CD14-positive monocyte (primary cell): ENCODE measurements at regions not wholly inside any gene's neighbourhood (a gene's known extent, or its start where the extent isn't known, plus 50 kb on each side); places are given as distances from the start of the nearest gene placed in this dataset.

Experiments
- DNase-seq, 3 donors: peaks; one replicate each; pipeline ENCODE4 v3.0.0-alpha.2; 2011 to 2022
- H2AFZ ChIP-seq: 2 replicates; pipeline ENCODE4 v1.6.0; 2012; ENCODE audit warnings: mild to moderate bottlenecking, low read depth, low read length, inconsistent platforms; ENCODE audit not compliant: insufficient read depth, poor library complexity, severe bottlenecking
- H3K27ac ChIP-seq, 2 donors: 1 replicate in 1 of 2; 2 replicates in 1 of 2; pipeline ENCODE4 v1.5.1; 2012 to 2013; ENCODE audit warnings: low read length in 2 of 2, control low read depth in 1 of 2, inconsistent platforms in 1 of 2, low read depth in 1 of 2, mild to moderate bottlenecking in 1 of 2
- H3K27me3 ChIP-seq, 2 donors: one replicate each; pipeline versions ENCODE4 v1.6.0 to v1.6.1; 2011 to 2013; ENCODE audit warnings: low read length in 2 of 2; ENCODE audit not compliant: control insufficient read depth in 2 of 2, insufficient read depth in 2 of 2
- H3K36me3 ChIP-seq, 2 donors: replicated peaks in 1 of 2; 1 replicate in 1 of 2; 2 replicates in 1 of 2; pipeline versions ENCODE4 v1.5.1 to v1.6.1; 2012 to 2013; ENCODE audit warnings: low read length in 2 of 2, control low read depth in 1 of 2, inconsistent platforms in 1 of 2, mild to moderate bottlenecking in 1 of 2; ENCODE audit not compliant: insufficient read depth in 2 of 2, control insufficient read depth in 1 of 2
- H3K4me1 ChIP-seq, 2 donors: 1 replicate in 1 of 2; 2 replicates in 1 of 2; pipeline versions ENCODE4 v1.5.1 to v1.6.1; 2012 to 2013; ENCODE audit warnings: low read length in 2 of 2, control low read depth in 1 of 2, inconsistent platforms in 1 of 2, mild to moderate bottlenecking in 1 of 2, moderate library complexity in 1 of 2; ENCODE audit not compliant: insufficient read depth in 2 of 2, control insufficient read depth in 1 of 2
- H3K4me2 ChIP-seq: replicated peaks from 2 replicates; pipeline ENCODE3; 2012; ENCODE audit warnings: low read length, moderate library complexity, mild to moderate bottlenecking; ENCODE audit not compliant: poor library complexity, severe bottlenecking; ENCODE audit errors: extremely low read depth
- H3K4me3 ChIP-seq, 3 experiments: fragments of 200-600 bp in 1 of 3; sonication (generic) in 1 of 3; replicated peaks in 1 of 3; 1 replicate in 2 of 3; 2 replicates in 1 of 3; pipeline ENCODE4 v1.5.1; 2011 to 2013; ENCODE audit warnings: low read length in 3 of 3, mild to moderate bottlenecking in 3 of 3, control low read depth in 2 of 3, low read depth in 2 of 3, inconsistent platforms in 1 of 3, moderate library complexity in 1 of 3
- H3K79me2 ChIP-seq: 2 replicates; pipeline ENCODE4 v1.6.0; 2012; ENCODE audit warnings: mild to moderate bottlenecking, control low read depth, inconsistent platforms, low read length, moderate library complexity; ENCODE audit not compliant: insufficient read depth
- H3K9ac ChIP-seq: 2 replicates; pipeline ENCODE4 v1.6.0; 2017; ENCODE audit warnings: low read length, mild to moderate bottlenecking; ENCODE audit not compliant: insufficient read depth, poor library complexity, severe bottlenecking
- H3K9me3 ChIP-seq, 2 donors: replicated peaks in 1 of 2; 1 replicate in 1 of 2; 2 replicates in 1 of 2; pipeline versions ENCODE4 v1.5.1 to v1.6.1; 2012 to 2013; ENCODE audit warnings: low read length in 2 of 2, control low read depth in 1 of 2; ENCODE audit not compliant: control insufficient read depth in 1 of 2, insufficient read depth in 1 of 2
- H4K20me1 ChIP-seq: 2 replicates; pipeline ENCODE4 v1.6.0; 2012; ENCODE audit warnings: mild to moderate bottlenecking, low read length, control low read depth, moderate library complexity; ENCODE audit not compliant: insufficient read depth
- H3K27ac Mint-ChIP-seq, 7 donors: one replicate each; pipeline ENCODE4 v1.8.0; 2020; ENCODE audit warnings: mild to moderate bottlenecking in 7 of 7, mixed read lengths in 7 of 7, moderate library complexity in 6 of 7, inconsistent platforms in 2 of 7
- H3K27me3 Mint-ChIP-seq, 3 donors: one replicate each; pipeline ENCODE4 v1.8.0; 2021 to 2022; ENCODE audit warnings: low read depth in 3 of 3, mild to moderate bottlenecking in 3 of 3, mixed read lengths in 3 of 3, moderate library complexity in 3 of 3, inconsistent platforms in 1 of 3
- H3K36me3 Mint-ChIP-seq, 2 donors: one replicate each; pipeline ENCODE4 v1.8.0; 2020; ENCODE audit warnings: mixed read lengths in 2 of 2, inconsistent platforms in 1 of 2, mild to moderate bottlenecking in 1 of 2
- H3K4me1 Mint-ChIP-seq: one replicate; pipeline ENCODE4 v1.8.0; 2020; ENCODE audit warnings: mild to moderate bottlenecking, mixed read lengths
- H3K4me3 Mint-ChIP-seq, 2 donors: one replicate each; pipeline ENCODE4 v1.8.0; 2020; ENCODE audit warnings: mild to moderate bottlenecking in 2 of 2, mixed read lengths in 2 of 2, moderate library complexity in 1 of 2
- H3K9me3 Mint-ChIP-seq, 7 donors: one replicate each; pipeline ENCODE4 v1.8.0; 2020 to 2022; ENCODE audit warnings: mixed read lengths in 7 of 7, mild to moderate bottlenecking in 6 of 7, moderate library complexity in 6 of 7, inconsistent platforms in 2 of 7
- CTCF ChIP-seq: fragments of 200-600 bp; IDR thresholded peaks from one replicate; pipeline ENCODE4 v1.8.0; 2022; ENCODE audit warnings: antibody characterized with exemption, mild to moderate bottlenecking
- WGBS: methylation state at CpG from one replicate; pipeline ENCODE4 v1.1.5; 2013; ENCODE audit warnings: missing lambda C conversion rate; ENCODE audit not compliant: insufficient coverage; 5-methylcytosine and 5-hydroxymethylcytosine counted together
- intact Hi-C, 2 donors: fragments of 100-400 bp; cut with micrococcal nuclease; formaldehyde crosslinking; loops; one replicate each; pipeline versions ENCODE4 v1.15.0 to v1.15.1; 2023

- Histone ChIP-seq H3K79me2 (no peaks in the 10 kb centered on the region), H3K9me3 (no peaks in the 10 kb centered on the region), H3K4me1 (peaks cover 28 to 29% of the 10 kb centered on the region in 2 donors), H3K27me3 (no peaks in the 10 kb centered on the region), H3K27ac (no peak overlapping the region), H3K9ac (no peak overlapping the region), H3K4me2 (no peak overlapping the region), H2AFZ (no peak overlapping the region), H3K36me3 (no peaks in the 10 kb centered on the region), H3K4me3 (no peak overlapping the region), H4K20me1 (no peaks in the 10 kb centered on the region)
- Mint-ChIP-seq H3K27me3 (peaks cover 0 to 2% (median 2%) of the 10 kb centered on the region in 3 donors), H3K27ac (no peak overlapping the region), H3K36me3 (no peaks in the 10 kb centered on the region), H3K4me1 (peaks cover 25% of the 10 kb centered on the region), H3K9me3 (no peaks in the 10 kb centered on the region), H3K4me3 (no peak overlapping the region)
- DNase-seq = no peak
- TF ChIP-seq CTCF = no peak
- intact Hi-C loops = no loop called here
- 100% methylated on average over 3 of the region's 3 CpGs for WGBS
Measured at GRCh38 chrX:139081965-139082364, 370.4 kb upstream of the FGF13 start.

GRCh38 chrX:139079789-139080188 is 368.3 kb upstream of the FGF13 start:
- H3K4me1 Mint-ChIP-seq = peaks cover 31% of the 10 kb centered on the region

More at GRCh38 chrX:139079789-139080188, 368.3 kb upstream of the FGF13 start:
- no peak overlapping the region for H2AFZ ChIP-seq
- no peak overlapping the region for H3K4me3 Mint-ChIP-seq
- peaks cover 0 to 2% (median 2%) of the 10 kb centered on the region in 3 donors for H3K27me3 Mint-ChIP-seq
- H3K36me3 ChIP-seq = no peaks in the 10 kb centered on the region
- no peak for TF ChIP-seq CTCF
- H3K9me3 ChIP-seq = no peaks in the 10 kb centered on the region
- no peak overlapping the region for H3K4me3 ChIP-seq
- H3K27ac Mint-ChIP-seq = no peak overlapping the region
- H3K79me2 ChIP-seq = no peaks in the 10 kb centered on the region
- DNase-seq = no peak
- no peaks in the 10 kb centered on the region for H3K9me3 Mint-ChIP-seq
- H4K20me1 ChIP-seq = no peaks in the 10 kb centered on the region
- no peaks in the 10 kb centered on the region for H3K36me3 Mint-ChIP-seq
- WGBS = no CpG with 5 or more reads among the region's 2 CpGs
- H3K4me1 ChIP-seq = peaks cover 32 to 33% of the 10 kb centered on the region in 2 donors
- intact Hi-C loops = loop anchor here in 1 of 2 donors (5.0 kb wide), 1 partner anchor 152 kb away; no protein-coding TSS in a partner anchor
- H3K9ac ChIP-seq = no peak overlapping the region
- H3K27ac ChIP-seq = no peak overlapping the region
- H3K27me3 ChIP-seq = no peaks in the 10 kb centered on the region
- H3K4me2 ChIP-seq = no peak overlapping the region
